ENCODE measurements at regions not wholly inside any gene's neighbourhood (a gene's known extent, or its start where the extent isn't known, plus 50 kb on each side); places are given as distances from the start of the nearest gene placed in this dataset.
"Not testable (repeated sequence)": the region's sequence is repeated elsewhere in the genome, so short reads cannot be mapped to it uniquely, and the experiment has no call there.

DNA sequence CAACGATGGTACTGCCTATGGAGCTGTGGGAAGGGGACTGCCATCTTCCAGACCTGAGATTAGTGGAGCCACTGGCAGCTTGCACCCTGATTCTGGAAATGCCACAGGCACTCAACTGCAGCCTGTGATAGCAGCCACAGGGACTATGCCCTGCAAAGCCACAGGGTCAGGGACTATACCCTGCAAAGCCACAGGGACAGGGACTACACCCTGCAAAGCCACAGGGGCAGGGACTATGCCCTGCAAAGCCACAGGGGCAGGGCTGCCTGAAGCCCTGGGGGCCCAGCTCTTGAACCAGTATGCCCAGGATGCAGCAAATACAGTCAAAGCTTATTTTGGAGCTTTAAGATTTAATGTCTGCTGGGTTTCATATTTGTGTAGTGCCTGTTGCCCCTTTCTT, 346.6 kb downstream of the C6orf118 start:
- Histone ChIP-seq H3K27ac (ENCODE audit: low read depth, low read length) (no peak overlapping the region), H3F3A (ENCODE audit: insufficient read depth) (no peaks in the 10 kb centered on the region), H3K79me2 (ENCODE audit: insufficient read depth, low read length) (no peaks in the 10 kb centered on the region), H3K9me2 (replicated peaks; ENCODE audit: insufficient read depth, low read length) (no peaks in the 10 kb centered on the region), H3K4me2 (ENCODE audit: low read depth, low read length, poor library complexity, severe bottlenecking) (no peak overlapping the region), H3K36me3 (ENCODE audit: low read length) (no peaks in the 10 kb centered on the region), H2AFZ (ENCODE audit: low read depth, low read length, severe bottlenecking) (no peak overlapping the region), H4K20me1 (ENCODE audit: low read depth, low read length) (no peaks in the 10 kb centered on the region), H3K4me3 (ENCODE audit: insufficient read depth, low read length, poor library complexity, severe bottlenecking) (no peak overlapping the region), H3K9ac (ENCODE audit: low read length) (no peak overlapping the region), H3K27me3 (ENCODE audit: low read length) (no peaks in the 10 kb centered on the region), H3K9me3 (ENCODE audit: insufficient read depth, low read length) (no peaks in the 10 kb centered on the region)
- TF ChIP-seq, protein P1, sequence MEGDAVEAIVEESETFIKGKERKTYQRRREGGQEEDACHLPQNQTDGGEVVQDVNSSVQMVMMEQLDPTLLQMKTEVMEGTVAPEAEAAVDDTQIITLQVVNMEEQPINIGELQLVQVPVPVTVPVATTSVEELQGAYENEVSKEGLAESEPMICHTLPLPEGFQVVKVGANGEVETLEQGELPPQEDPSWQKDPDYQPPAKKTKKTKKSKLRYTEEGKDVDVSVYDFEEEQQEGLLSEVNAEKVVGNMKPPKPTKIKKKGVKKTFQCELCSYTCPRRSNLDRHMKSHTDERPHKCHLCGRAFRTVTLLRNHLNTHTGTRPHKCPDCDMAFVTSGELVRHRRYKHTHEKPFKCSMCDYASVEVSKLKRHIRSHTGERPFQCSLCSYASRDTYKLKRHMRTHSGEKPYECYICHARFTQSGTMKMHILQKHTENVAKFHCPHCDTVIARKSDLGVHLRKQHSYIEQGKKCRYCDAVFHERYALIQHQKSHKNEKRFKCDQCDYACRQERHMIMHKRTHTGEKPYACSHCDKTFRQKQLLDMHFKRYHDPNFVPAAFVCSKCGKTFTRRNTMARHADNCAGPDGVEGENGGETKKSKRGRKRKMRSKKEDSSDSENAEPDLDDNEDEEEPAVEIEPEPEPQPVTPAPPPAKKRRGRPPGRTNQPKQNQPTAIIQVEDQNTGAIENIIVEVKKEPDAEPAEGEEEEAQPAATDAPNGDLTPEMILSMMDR (IDR thresholded peaks at IDR 0.05; ENCODE audit: insufficient read depth, low read length, poor library complexity, severe bottlenecking) = no peak
- no peak for TF ChIP-seq EZH2phosphoT487 (conservative IDR thresholded peaks at IDR 0.05; ENCODE audit: low read length)

DNA sequence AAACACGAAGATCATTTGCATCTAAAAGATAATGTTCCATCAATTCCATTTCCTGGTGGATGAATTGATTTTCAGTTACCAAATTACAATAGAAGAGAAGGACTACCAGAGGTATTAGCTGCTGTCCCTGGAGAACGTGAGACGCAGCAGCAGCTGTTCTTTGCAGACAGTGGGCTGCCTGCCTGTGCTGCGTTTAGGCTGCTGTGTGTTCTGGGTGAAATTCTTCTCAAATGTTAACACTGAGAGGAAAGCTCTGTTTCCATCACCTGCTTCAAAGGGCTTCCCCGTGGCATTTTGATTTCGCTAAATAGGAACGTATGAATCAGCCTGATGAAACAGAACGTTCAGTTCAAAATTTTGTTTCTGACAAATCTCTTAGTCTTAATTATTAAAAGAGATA, 362.2 kb downstream of the C6orf118 start:
- H4K20me1 ChIP-seq (ENCODE audit: low read depth, low read length) = no peaks in the 10 kb centered on the region
- H3F3A ChIP-seq (ENCODE audit: insufficient read depth) = no peaks in the 10 kb centered on the region
- no peak overlapping the region for H3K4me3 ChIP-seq (ENCODE audit: insufficient read depth, low read length, poor library complexity, severe bottlenecking)
- no peaks in the 10 kb centered on the region for H3K9me3 ChIP-seq (ENCODE audit: insufficient read depth, low read length)
- H2AFZ ChIP-seq (ENCODE audit: low read depth, low read length, severe bottlenecking) = no peak overlapping the region
- TF ChIP-seq EZH2phosphoT487 (conservative IDR thresholded peaks at IDR 0.05; ENCODE audit: low read length) = no peak
- TF ChIP-seq, protein P1 (IDR thresholded peaks at IDR 0.05; ENCODE audit: insufficient read depth, low read length, poor library complexity, severe bottlenecking) = no peak
- no peak overlapping the region for H3K9ac ChIP-seq (ENCODE audit: low read length)
- no peaks in the 10 kb centered on the region for H3K27me3 ChIP-seq (ENCODE audit: low read length)
- no peaks in the 10 kb centered on the region for H3K36me3 ChIP-seq (ENCODE audit: low read length)
- no peaks in the 10 kb centered on the region for H3K79me2 ChIP-seq (ENCODE audit: insufficient read depth, low read length)
- no peaks in the 10 kb centered on the region for H3K9me2 ChIP-seq (replicated peaks; ENCODE audit: insufficient read depth, low read length)
- H3K27ac ChIP-seq (ENCODE audit: low read depth, low read length) = no peak overlapping the region
- no peak overlapping the region for H3K4me2 ChIP-seq (ENCODE audit: low read depth, low read length, poor library complexity, severe bottlenecking)

DNA sequence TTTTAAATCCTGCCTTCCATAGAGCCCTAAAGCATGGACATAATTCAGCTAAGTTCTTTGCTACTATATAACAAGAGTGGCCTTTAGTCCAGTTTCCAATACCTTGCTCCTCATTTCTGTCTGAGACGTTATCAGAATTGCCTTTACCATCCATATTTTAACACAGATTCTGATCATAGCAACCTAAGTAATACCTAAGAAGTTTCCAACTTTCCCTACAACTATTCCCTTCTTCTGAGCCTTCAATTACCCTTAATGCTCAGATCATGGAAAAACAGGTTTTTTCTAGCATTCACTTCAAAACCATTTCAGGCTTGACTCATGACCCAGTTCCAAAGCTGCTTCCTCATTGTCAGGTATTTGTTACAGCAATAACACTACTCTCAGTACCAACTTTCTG, 367.1 kb downstream of the C6orf118 start:
- Histone ChIP-seq H3K36me3 (ENCODE audit: low read length) (no peaks in the 10 kb centered on the region), H3K9me3 (ENCODE audit: insufficient read depth, low read length) (no peaks in the 10 kb centered on the region), H3F3A (ENCODE audit: insufficient read depth) (no peaks in the 10 kb centered on the region), H3K27ac (ENCODE audit: low read depth, low read length) (no peak overlapping the region), H3K79me2 (ENCODE audit: insufficient read depth, low read length) (no peaks in the 10 kb centered on the region), H3K9ac (ENCODE audit: low read length) (no peak overlapping the region), H3K4me2 (ENCODE audit: low read depth, low read length, poor library complexity, severe bottlenecking) (no peak overlapping the region), H3K4me3 (ENCODE audit: insufficient read depth, low read length, poor library complexity, severe bottlenecking) (no peak overlapping the region), H3K27me3 (ENCODE audit: low read length) (no peaks in the 10 kb centered on the region), H3K9me2 (replicated peaks; ENCODE audit: insufficient read depth, low read length) (no peaks in the 10 kb centered on the region), H2AFZ (ENCODE audit: low read depth, low read length, severe bottlenecking) (no peak overlapping the region), H4K20me1 (ENCODE audit: low read depth, low read length) (no peaks in the 10 kb centered on the region)
- TF ChIP-seq EZH2phosphoT487 (conservative IDR thresholded peaks at IDR 0.05; ENCODE audit: low read length) = no peak
- TF ChIP-seq, protein P1 (IDR thresholded peaks at IDR 0.05; ENCODE audit: insufficient read depth, low read length, poor library complexity, severe bottlenecking) = no peak

DNA sequence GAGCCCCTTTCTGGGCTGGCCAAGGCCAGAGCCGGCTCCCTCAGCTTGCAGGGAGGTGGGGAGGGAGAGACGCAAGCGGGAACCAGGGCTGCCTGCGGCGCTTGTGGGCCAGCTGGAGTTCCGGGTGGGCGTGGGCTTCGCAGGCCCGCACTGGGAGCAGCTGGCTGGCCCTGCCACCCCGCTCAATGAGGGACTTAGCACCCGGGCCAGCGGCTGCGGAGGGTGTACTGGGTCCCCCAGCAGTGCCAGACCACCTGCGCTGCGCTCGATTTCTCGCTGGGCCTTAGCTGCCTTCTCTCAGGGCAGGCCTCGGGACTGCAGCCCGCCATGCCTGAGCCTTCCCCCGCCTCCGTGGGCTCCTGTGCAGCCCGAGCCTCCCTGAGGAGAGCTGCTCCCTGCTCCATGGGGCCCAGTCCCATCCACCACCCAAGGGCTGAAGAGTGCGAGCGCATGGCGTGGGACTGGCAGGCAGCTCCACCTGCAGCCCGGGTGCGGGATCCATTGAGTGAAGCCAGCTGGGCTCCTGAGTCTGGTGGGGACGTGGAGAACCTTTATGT, 376.1 kb downstream of the C6orf118 start:
- H3K36me3 ChIP-seq (ENCODE audit: low read length); H3K79me2 ChIP-seq (ENCODE audit: insufficient read depth, low read length); H3K9me3 ChIP-seq (ENCODE audit: insufficient read depth, low read length); H2AFZ ChIP-seq (ENCODE audit: low read depth, low read length, severe bottlenecking); H4K20me1 ChIP-seq (ENCODE audit: low read depth, low read length); H3K4me3 ChIP-seq (ENCODE audit: insufficient read depth, low read length, poor library complexity, severe bottlenecking); H3K27me3 ChIP-seq (ENCODE audit: low read length); H3K27ac ChIP-seq (ENCODE audit: low read depth, low read length); H3F3A ChIP-seq (ENCODE audit: insufficient read depth); H3K9me2 ChIP-seq (replicated peaks; ENCODE audit: insufficient read depth, low read length); H3K4me2 ChIP-seq (ENCODE audit: low read depth, low read length, poor library complexity, severe bottlenecking); H3K9ac ChIP-seq (ENCODE audit: low read length): not testable (repeated sequence)
